Astrocyte (in vitro differentiated cells and primary cell): ENCODE measurements at regions not wholly inside any gene's neighbourhood (a gene's known extent, or its start where the extent isn't known, plus 50 kb on each side); places are given as distances from the start of the nearest gene placed in this dataset.

ENCODE experiments used
- DNase-seq: peaks from one replicate; pipeline ENCODE4 v3.0.0-alpha.2; 2010; ENCODE audit warnings: low read depth
- FAIRE-seq: peaks from 2 replicates; lab custom pipeline; 2011; peaks lifted over from hg19 to GRCh38; lab: Jason Lieb, UNC
- H2AFZ ChIP-seq: 2 replicates; pipeline ENCODE4 v1.6.0; 2012; ENCODE audit warnings: low read depth, low read length, inconsistent platforms
- H3K27ac ChIP-seq: 2 replicates; pipeline ENCODE4 v1.5.1; 2011; ENCODE audit warnings: low read depth, low read length, inconsistent platforms
- H3K27me3 ChIP-seq: 2 replicates; pipeline ENCODE4 v1.6.0; 2011; ENCODE audit warnings: low read length, inconsistent platforms; ENCODE audit not compliant: insufficient read depth
- H3K36me3 ChIP-seq: 2 replicates; pipeline ENCODE4 v1.5.1; 2011; ENCODE audit warnings: low read length, inconsistent platforms; ENCODE audit not compliant: insufficient read depth
- H3K4me1 ChIP-seq: 2 replicates; pipeline ENCODE4 v1.5.1; 2011; ENCODE audit warnings: low read length, inconsistent platforms; ENCODE audit not compliant: insufficient read depth
- H3K4me2 ChIP-seq: 2 replicates; pipeline ENCODE4 v1.6.0; 2012; ENCODE audit warnings: low read length, inconsistent platforms
- H3K4me3 ChIP-seq: 2 replicates; pipeline ENCODE4 v1.5.1; 2011; ENCODE audit warnings: low read depth, mild to moderate bottlenecking, low read length, inconsistent platforms; ENCODE audit not compliant: insufficient read depth
- H3K79me2 ChIP-seq: 2 replicates; pipeline ENCODE4 v1.6.0; 2012; ENCODE audit warnings: mild to moderate bottlenecking, low read length, inconsistent platforms; ENCODE audit not compliant: insufficient read depth
- H3K9ac ChIP-seq: 2 replicates; pipeline ENCODE4 v1.6.0; 2012; ENCODE audit warnings: mild to moderate bottlenecking, low read length, inconsistent platforms
- H3K9me3 ChIP-seq: 2 replicates; pipeline ENCODE4 v1.5.1; 2012; ENCODE audit warnings: low read depth, mild to moderate bottlenecking, low read length, inconsistent platforms; ENCODE audit not compliant: insufficient read depth
- H4K20me1 ChIP-seq: 2 replicates; pipeline ENCODE4 v1.6.0; 2012; ENCODE audit warnings: low read length, inconsistent platforms; ENCODE audit not compliant: insufficient read depth
- H3K27ac Mint-ChIP-seq: one replicate; pipeline ENCODE4 v1.8.0; 2021; ENCODE audit warnings: mild to moderate bottlenecking, mixed read lengths; ENCODE audit not compliant: unreplicated experiment
- H3K27me3 Mint-ChIP-seq: one replicate; pipeline ENCODE4 v1.8.0; 2021; ENCODE audit warnings: low read depth, mixed read lengths; ENCODE audit not compliant: unreplicated experiment
- H3K36me3 Mint-ChIP-seq: one replicate; pipeline ENCODE4 v1.8.0; 2021; ENCODE audit warnings: low read depth, mixed read lengths; ENCODE audit not compliant: unreplicated experiment
- H3K4me1 Mint-ChIP-seq: one replicate; pipeline ENCODE4 v1.8.0; 2021; ENCODE audit warnings: low read depth, mixed read lengths; ENCODE audit not compliant: unreplicated experiment
- H3K4me3 Mint-ChIP-seq: one replicate; pipeline ENCODE4 v1.8.0; 2021; ENCODE audit warnings: mild to moderate bottlenecking, moderate library complexity, mixed read lengths; ENCODE audit not compliant: unreplicated experiment
- H3K9me3 Mint-ChIP-seq: one replicate; pipeline ENCODE4 v1.8.0; 2021; ENCODE audit warnings: mild to moderate bottlenecking, mixed read lengths; ENCODE audit not compliant: unreplicated experiment
- EZH2 ChIP-seq: IDR thresholded peaks from 2 replicates; pipeline ENCODE4 v1.6.1; 2012; ENCODE audit warnings: mild to moderate bottlenecking, low read length, inconsistent platforms; ENCODE audit not compliant: insufficient read depth
- TF ChIP-seq, protein P1 (sequence below): IDR thresholded peaks from 2 replicates; pipeline ENCODE4 v1.5.1; 2011; ENCODE audit warnings: low read depth, mild to moderate bottlenecking, inconsistent platforms, low read length, moderate library complexity; ENCODE audit not compliant: insufficient read depth

- Histone ChIP-seq H3K27ac (no peak overlapping the region), H3K27me3 (no peaks in the 10 kb centered on the region), H3K9ac (no peak overlapping the region), H3K9me3 (no peaks in the 10 kb centered on the region), H3K4me2 (no peak overlapping the region), H2AFZ (no peak overlapping the region), H3K4me1 (no peaks in the 10 kb centered on the region), H3K36me3 (no peaks in the 10 kb centered on the region), H4K20me1 (no peaks in the 10 kb centered on the region), H3K4me3 (no peak overlapping the region), H3K79me2 (no peaks in the 10 kb centered on the region)
- Mint-ChIP-seq H3K9me3 (no peaks in the 10 kb centered on the region), H3K4me3 (no peak overlapping the region), H3K36me3 (no peaks in the 10 kb centered on the region), H3K4me1 (no peaks in the 10 kb centered on the region), H3K27me3 (peaks cover 1% of the 10 kb centered on the region), H3K27ac (no peak overlapping the region)
- DNase-seq (no peak), FAIRE-seq (no peak)
- TF ChIP-seq EZH2: no peak
- TF ChIP-seq, protein P1, sequence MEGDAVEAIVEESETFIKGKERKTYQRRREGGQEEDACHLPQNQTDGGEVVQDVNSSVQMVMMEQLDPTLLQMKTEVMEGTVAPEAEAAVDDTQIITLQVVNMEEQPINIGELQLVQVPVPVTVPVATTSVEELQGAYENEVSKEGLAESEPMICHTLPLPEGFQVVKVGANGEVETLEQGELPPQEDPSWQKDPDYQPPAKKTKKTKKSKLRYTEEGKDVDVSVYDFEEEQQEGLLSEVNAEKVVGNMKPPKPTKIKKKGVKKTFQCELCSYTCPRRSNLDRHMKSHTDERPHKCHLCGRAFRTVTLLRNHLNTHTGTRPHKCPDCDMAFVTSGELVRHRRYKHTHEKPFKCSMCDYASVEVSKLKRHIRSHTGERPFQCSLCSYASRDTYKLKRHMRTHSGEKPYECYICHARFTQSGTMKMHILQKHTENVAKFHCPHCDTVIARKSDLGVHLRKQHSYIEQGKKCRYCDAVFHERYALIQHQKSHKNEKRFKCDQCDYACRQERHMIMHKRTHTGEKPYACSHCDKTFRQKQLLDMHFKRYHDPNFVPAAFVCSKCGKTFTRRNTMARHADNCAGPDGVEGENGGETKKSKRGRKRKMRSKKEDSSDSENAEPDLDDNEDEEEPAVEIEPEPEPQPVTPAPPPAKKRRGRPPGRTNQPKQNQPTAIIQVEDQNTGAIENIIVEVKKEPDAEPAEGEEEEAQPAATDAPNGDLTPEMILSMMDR: no peak
These were observed 169.2 kb downstream of the GRIN2B start for GRCh38 chr12:13812168-13812567.

DNA sequence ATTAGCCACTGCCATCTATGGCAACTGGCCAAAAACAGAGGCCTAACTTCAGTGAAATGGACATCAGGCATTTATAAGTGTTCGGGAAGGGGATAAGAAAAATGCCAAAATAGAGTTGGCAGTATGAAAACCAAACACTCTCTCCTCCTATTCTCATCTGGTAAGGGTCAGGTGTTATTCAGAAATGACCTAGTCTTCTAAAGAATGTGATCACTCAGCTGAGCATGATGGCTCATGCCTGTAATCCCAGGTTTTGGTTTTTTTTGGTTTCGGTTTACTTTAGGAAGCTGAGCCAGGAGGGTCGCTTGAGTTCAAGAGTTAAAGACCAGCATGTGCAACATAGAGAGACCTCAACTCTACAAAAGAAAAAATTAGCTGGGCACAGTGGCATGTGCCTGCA lies 170.3 kb downstream of the GRIN2B start:
- no peak overlapping the region for H2AFZ ChIP-seq
- TF ChIP-seq EZH2: no peak
- TF ChIP-seq, protein P1: no peak
- H3K4me2 ChIP-seq: no peak overlapping the region
- no peak overlapping the region for H3K27ac ChIP-seq
- no peak overlapping the region for H3K9ac ChIP-seq
- no peak overlapping the region for H3K4me3 ChIP-seq
- Mint-ChIP-seq H3K27ac (no peak overlapping the region), H3K4me3 (no peak overlapping the region), H3K9me3 (no peaks in the 10 kb centered on the region), H3K27me3 (peaks cover 1% of the 10 kb centered on the region), H3K36me3 (no peaks in the 10 kb centered on the region), H3K4me1 (no peaks in the 10 kb centered on the region)
- no peaks in the 10 kb centered on the region for H3K79me2 ChIP-seq
- H3K36me3 ChIP-seq: no peaks in the 10 kb centered on the region
- no peaks in the 10 kb centered on the region for H4K20me1 ChIP-seq
- DNase-seq (no peak), FAIRE-seq (no peak)
- no peaks in the 10 kb centered on the region for H3K4me1 ChIP-seq
- no peaks in the 10 kb centered on the region for H3K9me3 ChIP-seq
- H3K27me3 ChIP-seq: no peaks in the 10 kb centered on the region

- H4K20me1 ChIP-seq: no peaks in the 10 kb centered on the region
- H3K9me3 Mint-ChIP-seq: no peaks in the 10 kb centered on the region
- no peaks in the 10 kb centered on the region for H3K9me3 ChIP-seq
- FAIRE-seq (no peak), DNase-seq (no peak)
- no peaks in the 10 kb centered on the region for H3K4me1 ChIP-seq
- no peak overlapping the region for H3K27ac ChIP-seq
- H3K36me3 Mint-ChIP-seq: no peaks in the 10 kb centered on the region
- H3K4me3 ChIP-seq: no peak overlapping the region
- H3K36me3 ChIP-seq: no peaks in the 10 kb centered on the region
- TF ChIP-seq, protein P1: no peak
- no peak for TF ChIP-seq EZH2
- H3K4me3 Mint-ChIP-seq: no peak overlapping the region
- no peak overlapping the region for H2AFZ ChIP-seq
- no peak overlapping the region for H3K27ac Mint-ChIP-seq
- no peaks in the 10 kb centered on the region for H3K27me3 ChIP-seq
- H3K4me2 ChIP-seq: no peak overlapping the region
- H3K9ac ChIP-seq: no peak overlapping the region
- no peaks in the 10 kb centered on the region for H3K27me3 Mint-ChIP-seq
- H3K4me1 Mint-ChIP-seq: no peaks in the 10 kb centered on the region
- H3K79me2 ChIP-seq: no peaks in the 10 kb centered on the region
These were observed 176.4 kb downstream of the GRIN2B start for GRCh38 chr12:13805041-13805440.
